GM12891 (cell line): ENCODE measurements at regions not wholly inside any gene's neighbourhood (a gene's known extent, or its start where the extent isn't known, plus 50 kb on each side); places are given as distances from the start of the nearest gene placed in this dataset.

ENCODE experiments used
- POLR2AphosphoS5 ChIP-seq: IDR thresholded peaks from 2 replicates; pipeline ENCODE4 v1.6.1; 2011; ENCODE audit warnings: low read depth, low read length, control low read depth
- TAF1 ChIP-seq: IDR thresholded peaks from 2 replicates; pipeline ENCODE4 v1.6.1; 2011; ENCODE audit warnings: low read depth, low read length, control low read depth

DNA sequence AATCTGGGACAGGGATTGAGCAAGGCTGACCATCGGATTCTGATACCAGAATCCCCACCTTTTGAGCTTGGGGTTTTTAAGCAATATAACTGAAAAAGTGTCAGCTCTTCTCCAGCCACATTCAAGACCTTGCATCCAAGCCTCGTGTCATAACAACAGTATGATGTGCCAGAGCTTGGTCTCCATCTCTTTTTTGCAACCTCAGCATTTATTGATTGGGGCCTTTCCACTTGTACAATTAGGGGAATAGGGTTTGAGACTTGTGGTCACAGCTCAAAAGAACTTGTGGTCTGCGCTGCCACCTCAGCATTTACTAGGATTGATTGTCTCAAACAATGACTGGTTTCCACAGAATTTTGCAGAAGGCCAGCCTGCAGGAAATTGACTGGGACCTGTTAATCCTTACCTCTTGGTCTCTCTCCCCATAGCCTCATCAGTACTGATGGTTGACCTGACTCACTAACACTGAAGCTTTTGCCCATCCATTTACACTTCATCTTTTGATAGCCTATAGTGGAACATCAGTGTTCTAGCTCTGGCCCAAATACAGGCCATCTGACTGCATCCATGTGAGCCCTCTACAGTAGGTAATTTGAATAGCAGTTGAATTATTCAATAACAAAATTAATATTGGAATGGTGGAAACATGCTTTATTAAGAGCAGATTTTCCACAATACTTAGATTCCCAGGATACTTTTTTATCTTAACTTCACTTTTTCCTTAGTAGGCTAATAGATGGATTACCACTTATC is 381.6 kb upstream of the PRR16 start:
- TF ChIP-seq TAF1 (no peak), POLR2AphosphoS5 (no peak)
